ENCODE measurements at regions not wholly inside any gene's neighbourhood (a gene's known extent, or its start where the extent isn't known, plus 50 kb on each side); places are given as distances from the start of the nearest gene placed in this dataset.

- CTCF ChIA-PET, result no interaction called here
- POLR2A ChIA-PET, result no interaction called here
These were observed 63.7 kb upstream of the CXCL14 start for GRCh38 chr5:135642488-135642870.

- ChIA-PET CTCF (no interaction called here), POLR2A (no interaction called here)
These were observed 63.1 kb upstream of the CXCL14 start for GRCh38 chr5:135641734-135642487.

- POLR2A ChIA-PET, result no interaction called here
- CTCF ChIA-PET, result no interaction called here
These were observed 62.5 kb upstream of the CXCL14 start for GRCh38 chr5:135641319-135641718.

- ChIA-PET POLR2A (no interaction called here), CTCF (no interaction called here)
These were observed 56.7 kb upstream of the CXCL14 start for GRCh38 chr5:135635451-135635850.

GRCh38 chr5:135632798-135633197 is 54.0 kb upstream of the CXCL14 start:
- ChIA-PET POLR2A (no interaction called here), CTCF (no interaction called here)

GRCh38 chr5:135631391-135631790 is 52.6 kb upstream of the CXCL14 start:
- POLR2A ChIA-PET, result no interaction called here
- CTCF ChIA-PET, result no interaction called here

- POLR2A ChIA-PET, result interaction anchor here (0.7 kb wide), 1 partner anchor 85 kb away, joined by 13 read pairs; no protein-coding TSS in a partner anchor
- CTCF ChIA-PET, result no interaction called here
These were observed 50.9 kb upstream of the CXCL14 start for GRCh38 chr5:135629666-135630065.

- ChIA-PET CTCF (no interaction called here), POLR2A (no interaction called here)
These were observed 50.2 kb upstream of the CXCL14 start for GRCh38 chr5:135628771-135629563.
